Liver (tissue), 8 donors: ENCODE measurements at regions not wholly inside any gene's neighbourhood (a gene's known extent, or its start where the extent isn't known, plus 50 kb on each side); places are given as distances from the start of the nearest gene placed in this dataset.

ENCODE experiments used
- DNase-seq: peaks from one replicate; pipeline ENCODE4 v3.0.0-alpha.2; 2017; ENCODE audit warnings: low spot score
- H3K27ac ChIP-seq, 2 donors: one replicate each; pipeline ENCODE4 v1.7.0; 2013; ENCODE audit warnings: inconsistent platforms in 2 of 2, low read length in 2 of 2, control low read depth in 1 of 2, low read depth in 1 of 2, mild to moderate bottlenecking in 1 of 2
- H3K27me3 ChIP-seq, 4 donors: one replicate each; pipeline versions ENCODE4 v1.6.1 to v1.7.0; 2013; ENCODE audit warnings: low read length in 3 of 4, inconsistent platforms in 1 of 4, mild to moderate bottlenecking in 1 of 4, moderate library complexity in 1 of 4; ENCODE audit not compliant: control insufficient read depth in 4 of 4, insufficient read depth in 4 of 4
- H3K36me3 ChIP-seq, 4 donors: one replicate each; pipeline versions ENCODE4 v1.6.1 to v1.7.0; 2013; ENCODE audit warnings: low read length in 3 of 4, mild to moderate bottlenecking in 3 of 4, low read depth in 1 of 4, moderate library complexity in 1 of 4; ENCODE audit not compliant: control insufficient read depth in 4 of 4, insufficient read depth in 3 of 4
- H3K4me1 ChIP-seq, 4 donors: one replicate each; pipeline versions ENCODE4 v1.6.1 to v1.7.0; 2013; ENCODE audit warnings: low read length in 3 of 4, mild to moderate bottlenecking in 3 of 4, moderate library complexity in 1 of 4; ENCODE audit not compliant: control insufficient read depth in 4 of 4, insufficient read depth in 4 of 4
- H3K4me3 ChIP-seq, 3 donors: one replicate each; pipeline versions ENCODE4 v1.6.1 to v1.7.0; 2013; ENCODE audit warnings: low read length in 3 of 3, control low read depth in 1 of 3, low read depth in 1 of 3, mild to moderate bottlenecking in 1 of 3
- H3K9ac ChIP-seq, 2 donors: one replicate each; pipeline ENCODE4 v1.7.0; 2013; ENCODE audit warnings: low read length in 2 of 2, mild to moderate bottlenecking in 2 of 2, moderate library complexity in 2 of 2, control low read depth in 1 of 2, low read depth in 1 of 2
- H3K9me3 ChIP-seq, 4 donors: one replicate each; pipeline versions ENCODE4 v1.6.1 to v1.7.0; 2013; ENCODE audit warnings: low read length in 3 of 4; ENCODE audit not compliant: control insufficient read depth in 4 of 4
- EGR1 ChIP-seq, 2 donors: IDR thresholded peaks; 2 replicates each; pipeline ENCODE4 v1.6.1; 2016 to 2018; ENCODE audit warnings: antibody characterized with exemption in 2 of 2, low read depth in 2 of 2
- FOXA1 ChIP-seq: IDR thresholded peaks from 2 replicates; pipeline ENCODE4 v1.6.1; 2016; ENCODE audit warnings: antibody characterized with exemption
- FOXA2 ChIP-seq: IDR thresholded peaks from 2 replicates; pipeline ENCODE4 v1.6.1; 2016; ENCODE audit warnings: antibody characterized with exemption
- GABPA ChIP-seq, 2 donors: IDR thresholded peaks in 1 of 2; conservative IDR thresholded peaks in 1 of 2; 2 replicates each; pipeline ENCODE4 v1.6.1; 2016; ENCODE audit warnings: antibody characterized with exemption in 2 of 2, mild to moderate bottlenecking in 1 of 2, moderate library complexity in 1 of 2
- HNF4A ChIP-seq, 2 donors: conservative IDR thresholded peaks; 2 replicates each; pipeline ENCODE4 v1.6.1; 2016; ENCODE audit warnings: antibody characterized with exemption in 2 of 2, mild to moderate bottlenecking in 2 of 2
- HNF4G ChIP-seq: IDR thresholded peaks from 2 replicates; pipeline ENCODE4 v1.6.1; 2016; ENCODE audit warnings: antibody characterized with exemption
- JUND ChIP-seq, 2 donors: IDR thresholded peaks; 2 replicates each; pipeline ENCODE4 v1.6.1; 2016; ENCODE audit warnings: antibody characterized with exemption in 2 of 2
- NR2F2 ChIP-seq: IDR thresholded peaks from 2 replicates; pipeline ENCODE4 v1.6.1; 2016; ENCODE audit warnings: antibody characterized with exemption
- RAD21 ChIP-seq, 2 donors: IDR thresholded peaks; 2 replicates each; pipeline ENCODE4 v1.6.1; 2016; ENCODE audit warnings: antibody characterized with exemption in 2 of 2, mild to moderate bottlenecking in 2 of 2
- RXRA ChIP-seq, 2 donors: IDR thresholded peaks; 2 replicates each; pipeline ENCODE4 v1.6.1; 2017 to 2018; ENCODE audit warnings: antibody characterized with exemption in 2 of 2, mild to moderate bottlenecking in 1 of 2
- SP1 ChIP-seq: IDR thresholded peaks from 2 replicates; pipeline ENCODE4 v1.6.1; 2018; ENCODE audit warnings: antibody characterized with exemption, mild to moderate bottlenecking
- TAF1 ChIP-seq: conservative IDR thresholded peaks from 2 replicates; pipeline ENCODE4 v1.6.1; 2016; ENCODE audit warnings: antibody characterized with exemption, mild to moderate bottlenecking
- YY1 ChIP-seq: IDR thresholded peaks from 2 replicates; pipeline ENCODE4 v1.6.1; 2016; ENCODE audit warnings: antibody characterized with exemption, mild to moderate bottlenecking
- ZBTB33 ChIP-seq: IDR thresholded peaks from 2 replicates; pipeline ENCODE4 v1.6.1; 2016; ENCODE audit warnings: antibody characterized with exemption
- WGBS: extraction: QIAGEN DNeasy Blood & Tissue Kit; methylation state at CpG from one replicate; pipeline ENCODE4 v1.1.7; 2013; 5-methylcytosine and 5-hydroxymethylcytosine counted together
- TF ChIP-seq, protein P1 (sequence below): IDR thresholded peaks from 2 replicates; pipeline ENCODE4 v1.6.1; 2016; ENCODE audit warnings: antibody characterized with exemption
- TF ChIP-seq, protein P2 (sequence below): fragments of 150-350 bp; IDR thresholded peaks from 2 replicates; pipeline ENCODE4 v1.5.1; 2017; ENCODE audit warnings: improper control_type of control experiment, low read depth, low read length; ENCODE audit not compliant: missing input control
- TF ChIP-seq, protein P3 (sequence below): IDR thresholded peaks from 2 replicates; pipeline ENCODE4 v1.6.1; 2016; ENCODE audit warnings: antibody characterized with exemption, mild to moderate bottlenecking
- TF ChIP-seq, protein P4 (sequence below): IDR thresholded peaks from 2 replicates; pipeline ENCODE4 v1.6.1; 2016; ENCODE audit warnings: antibody characterized with exemption
- donor health status: healthy.
- donor health status: healthy.
- donor health status: healthy.
- donor health status: healthy.
- donor health status: healthy.

DNA sequence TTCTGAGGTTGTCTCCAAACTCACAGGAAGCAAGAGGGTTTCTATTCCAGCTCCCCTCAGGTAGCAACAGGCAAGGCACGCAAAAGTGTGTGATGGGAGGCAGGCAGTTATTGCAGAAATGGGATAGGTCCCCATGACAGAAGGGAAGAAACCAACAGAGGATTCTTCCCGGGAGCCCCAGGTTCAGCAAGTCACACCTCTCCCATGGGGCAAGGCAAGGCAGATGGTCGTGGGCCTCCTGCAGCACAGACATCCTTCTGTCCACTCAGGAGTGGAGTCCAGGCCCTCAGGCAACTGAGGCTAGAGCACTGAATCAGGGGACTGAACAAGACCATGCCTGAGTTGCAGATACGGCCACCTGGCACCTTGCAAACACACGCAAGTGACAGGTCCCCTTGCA is 424.9 kb upstream of the IRX4 start:
- TF ChIP-seq, protein P1, sequence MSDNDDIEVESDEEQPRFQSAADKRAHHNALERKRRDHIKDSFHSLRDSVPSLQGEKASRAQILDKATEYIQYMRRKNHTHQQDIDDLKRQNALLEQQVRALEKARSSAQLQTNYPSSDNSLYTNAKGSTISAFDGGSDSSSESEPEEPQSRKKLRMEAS: no peak
- TF ChIP-seq HNF4G (no peak), TAF1 (no peak), EGR1 (IDR thresholded peaks at IDR 0.05; ENCODE audit: low read depth in 2 of 2) (no peak), RAD21 (IDR thresholded peaks at IDR 0.05) (no peak), JUND (IDR thresholded peaks at IDR 0.05) (no peak), YY1 (no peak), HNF4A (conservative IDR thresholded peaks at IDR 0.05) (no peak), FOXA2 (no peak), RXRA (IDR thresholded peaks at IDR 0.05) (no peak), ZBTB33 (no peak), NR2F2 (no peak), SP1 (no peak), FOXA1 (no peak), GABPA (IDR thresholded peaks at IDR 0.05 in 1 of 2, conservative IDR thresholded peaks at IDR 0.05 in 1 of 2) (no peak)
- TF ChIP-seq, protein P2, sequence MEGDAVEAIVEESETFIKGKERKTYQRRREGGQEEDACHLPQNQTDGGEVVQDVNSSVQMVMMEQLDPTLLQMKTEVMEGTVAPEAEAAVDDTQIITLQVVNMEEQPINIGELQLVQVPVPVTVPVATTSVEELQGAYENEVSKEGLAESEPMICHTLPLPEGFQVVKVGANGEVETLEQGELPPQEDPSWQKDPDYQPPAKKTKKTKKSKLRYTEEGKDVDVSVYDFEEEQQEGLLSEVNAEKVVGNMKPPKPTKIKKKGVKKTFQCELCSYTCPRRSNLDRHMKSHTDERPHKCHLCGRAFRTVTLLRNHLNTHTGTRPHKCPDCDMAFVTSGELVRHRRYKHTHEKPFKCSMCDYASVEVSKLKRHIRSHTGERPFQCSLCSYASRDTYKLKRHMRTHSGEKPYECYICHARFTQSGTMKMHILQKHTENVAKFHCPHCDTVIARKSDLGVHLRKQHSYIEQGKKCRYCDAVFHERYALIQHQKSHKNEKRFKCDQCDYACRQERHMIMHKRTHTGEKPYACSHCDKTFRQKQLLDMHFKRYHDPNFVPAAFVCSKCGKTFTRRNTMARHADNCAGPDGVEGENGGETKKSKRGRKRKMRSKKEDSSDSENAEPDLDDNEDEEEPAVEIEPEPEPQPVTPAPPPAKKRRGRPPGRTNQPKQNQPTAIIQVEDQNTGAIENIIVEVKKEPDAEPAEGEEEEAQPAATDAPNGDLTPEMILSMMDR: no peak
- TF ChIP-seq, protein P3, sequence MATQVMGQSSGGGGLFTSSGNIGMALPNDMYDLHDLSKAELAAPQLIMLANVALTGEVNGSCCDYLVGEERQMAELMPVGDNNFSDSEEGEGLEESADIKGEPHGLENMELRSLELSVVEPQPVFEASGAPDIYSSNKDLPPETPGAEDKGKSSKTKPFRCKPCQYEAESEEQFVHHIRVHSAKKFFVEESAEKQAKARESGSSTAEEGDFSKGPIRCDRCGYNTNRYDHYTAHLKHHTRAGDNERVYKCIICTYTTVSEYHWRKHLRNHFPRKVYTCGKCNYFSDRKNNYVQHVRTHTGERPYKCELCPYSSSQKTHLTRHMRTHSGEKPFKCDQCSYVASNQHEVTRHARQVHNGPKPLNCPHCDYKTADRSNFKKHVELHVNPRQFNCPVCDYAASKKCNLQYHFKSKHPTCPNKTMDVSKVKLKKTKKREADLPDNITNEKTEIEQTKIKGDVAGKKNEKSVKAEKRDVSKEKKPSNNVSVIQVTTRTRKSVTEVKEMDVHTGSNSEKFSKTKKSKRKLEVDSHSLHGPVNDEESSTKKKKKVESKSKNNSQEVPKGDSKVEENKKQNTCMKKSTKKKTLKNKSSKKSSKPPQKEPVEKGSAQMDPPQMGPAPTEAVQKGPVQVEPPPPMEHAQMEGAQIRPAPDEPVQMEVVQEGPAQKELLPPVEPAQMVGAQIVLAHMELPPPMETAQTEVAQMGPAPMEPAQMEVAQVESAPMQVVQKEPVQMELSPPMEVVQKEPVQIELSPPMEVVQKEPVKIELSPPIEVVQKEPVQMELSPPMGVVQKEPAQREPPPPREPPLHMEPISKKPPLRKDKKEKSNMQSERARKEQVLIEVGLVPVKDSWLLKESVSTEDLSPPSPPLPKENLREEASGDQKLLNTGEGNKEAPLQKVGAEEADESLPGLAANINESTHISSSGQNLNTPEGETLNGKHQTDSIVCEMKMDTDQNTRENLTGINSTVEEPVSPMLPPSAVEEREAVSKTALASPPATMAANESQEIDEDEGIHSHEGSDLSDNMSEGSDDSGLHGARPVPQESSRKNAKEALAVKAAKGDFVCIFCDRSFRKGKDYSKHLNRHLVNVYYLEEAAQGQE: no peak
- TF ChIP-seq, protein P4, sequence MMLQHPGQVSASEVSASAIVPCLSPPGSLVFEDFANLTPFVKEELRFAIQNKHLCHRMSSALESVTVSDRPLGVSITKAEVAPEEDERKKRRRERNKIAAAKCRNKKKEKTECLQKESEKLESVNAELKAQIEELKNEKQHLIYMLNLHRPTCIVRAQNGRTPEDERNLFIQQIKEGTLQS: no peak
- Histone ChIP-seq H3K9ac (no peak overlapping the region), H3K4me3 (no peak overlapping the region), H3K27ac (no peak overlapping the region), H3K9me3 (no peaks in the 10 kb centered on the region), H3K27me3 (no peaks in the 10 kb centered on the region), H3K4me1 (no peaks in the 10 kb centered on the region), H3K36me3 (no peaks in the 10 kb centered on the region)
- WGBS: 87% methylated on average over 5 of the region's 5 CpGs
- no peak for DNase-seq
